GM21717 (cell line): ENCODE measurements at regions not wholly inside any gene's neighbourhood (a gene's known extent, or its start where the extent isn't known, plus 50 kb on each side); places are given as distances from the start of the nearest gene placed in this dataset.
"Not testable (repeated sequence)": the region's sequence is repeated elsewhere in the genome, so short reads cannot be mapped to it uniquely, and the experiment has no call there.

Experiments used
- ATAC-seq: cut with Tn5 transposase; IDR thresholded peaks from one replicate; pipeline ENCODE4 v1.9.1; 2021; ENCODE audit warnings: mild to moderate bottlenecking, moderate library complexity; ENCODE audit not compliant: unreplicated experiment

GRCh38 chr18:1468550-1468949 is 563.9 kb downstream of the ADCYAP1 start:
- no peak for ATAC-seq

GRCh38 chr18:1475867-1476266 is 571.2 kb downstream of the ADCYAP1 start:
- ATAC-seq: no peak

- ATAC-seq: no peak
Measured at GRCh38 chr18:1480309-1480708, 575.6 kb downstream of the ADCYAP1 start.

GRCh38 chr18:1481577-1481976 is 576.9 kb downstream of the ADCYAP1 start:
- ATAC-seq: no peak

- ATAC-seq: no peak
Measured at GRCh38 chr18:1483385-1483784, 578.7 kb downstream of the ADCYAP1 start.

GRCh38 chr18:1487457-1487856 is 582.8 kb downstream of the ADCYAP1 start:
- ATAC-seq: no peak

- ATAC-seq: no peak
Measured at GRCh38 chr18:1488394-1488793, 583.7 kb downstream of the ADCYAP1 start.

GRCh38 chr18:1488957-1489356 is 584.3 kb downstream of the ADCYAP1 start:
- no peak for ATAC-seq

- no peak for ATAC-seq
Measured at GRCh38 chr18:1495387-1495786, 590.7 kb downstream of the ADCYAP1 start.

- no peak for ATAC-seq
Measured at GRCh38 chr18:1496096-1496495, 591.4 kb downstream of the ADCYAP1 start.

- ATAC-seq: no peak
Measured at GRCh38 chr18:1498216-1498615, 593.5 kb downstream of the ADCYAP1 start.

GRCh38 chr18:1499265-1499664 is 594.6 kb downstream of the ADCYAP1 start:
- ATAC-seq: no peak

- ATAC-seq: no peak
Measured at GRCh38 chr18:1503847-1504246, 599.2 kb downstream of the ADCYAP1 start.

- ATAC-seq: no peak
Measured at GRCh38 chr18:1505856-1506255, 601.2 kb downstream of the ADCYAP1 start.

- ATAC-seq: no peak
Measured at GRCh38 chr18:1510542-1511179, 606.0 kb downstream of the ADCYAP1 start.

GRCh38 chr18:1511619-1512311 is 607.1 kb downstream of the ADCYAP1 start:
- ATAC-seq: no peak

- ATAC-seq: no peak
Measured at GRCh38 chr18:1513519-1513918, 608.8 kb downstream of the ADCYAP1 start.

GRCh38 chr18:1521588-1522248 is 617.0 kb downstream of the ADCYAP1 start:
- not testable (repeated sequence) for ATAC-seq

- no peak for ATAC-seq
Measured at GRCh38 chr18:1522249-1522615, 617.6 kb downstream of the ADCYAP1 start.

GRCh38 chr18:1526991-1527390 is 622.3 kb downstream of the ADCYAP1 start:
- ATAC-seq: no peak

- no peak for ATAC-seq
Measured at GRCh38 chr18:1527805-1528204, 623.1 kb downstream of the ADCYAP1 start.

- ATAC-seq: no peak
Measured at GRCh38 chr18:1528447-1528846, 623.8 kb downstream of the ADCYAP1 start.
